HG02938 (cell line): ENCODE measurements at regions not wholly inside any gene's neighbourhood (a gene's known extent, or its start where the extent isn't known, plus 50 kb on each side); places are given as distances from the start of the nearest gene placed in this dataset.

Experiments used
- ATAC-seq: cut with Tn5 transposase; IDR thresholded peaks from one replicate; pipeline ENCODE4 v1.9.1; 2021; ENCODE audit warnings: mild to moderate bottlenecking, moderate library complexity; ENCODE audit not compliant: unreplicated experiment

DNA sequence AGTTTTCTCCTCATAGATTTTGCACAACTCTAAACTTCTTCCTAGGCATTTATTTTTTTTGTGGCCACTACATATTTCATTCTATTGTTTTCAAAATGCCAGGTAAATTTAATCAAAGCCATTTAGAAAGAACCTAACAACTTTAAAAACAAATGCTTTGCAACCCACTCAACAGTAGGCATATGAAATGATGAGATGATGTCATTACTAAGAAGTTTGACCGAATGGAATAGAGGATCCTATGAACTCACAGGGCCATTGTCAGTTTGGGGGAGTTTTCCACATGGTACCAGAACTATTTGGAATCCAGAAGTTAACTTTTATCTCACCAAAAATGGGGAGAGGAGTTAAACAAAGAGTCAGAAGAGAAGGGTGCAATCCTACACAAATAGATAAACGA is 100.7 kb upstream of the INHBA start:
- no peak for ATAC-seq

DNA sequence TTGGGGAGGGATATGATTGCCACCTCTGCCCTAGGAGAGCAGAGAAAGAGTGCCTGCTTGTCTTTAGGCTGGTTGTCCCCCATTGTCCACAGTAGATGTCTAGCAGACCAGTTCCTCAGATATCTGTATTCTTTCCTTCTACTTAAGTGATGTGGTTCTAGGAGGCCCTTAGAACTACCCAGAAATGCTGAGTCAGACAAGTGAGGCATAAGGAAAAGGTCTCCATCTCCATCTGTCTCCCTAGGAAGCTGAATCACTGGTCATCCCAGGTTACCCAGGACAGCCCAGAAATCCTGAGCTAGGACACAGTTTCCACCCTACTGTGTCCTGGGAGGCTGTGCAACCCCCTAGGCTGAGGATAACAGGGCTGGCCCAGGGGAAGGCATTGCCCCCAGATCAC is 93.4 kb upstream of the INHBA start:
- ATAC-seq, result no peak

DNA sequence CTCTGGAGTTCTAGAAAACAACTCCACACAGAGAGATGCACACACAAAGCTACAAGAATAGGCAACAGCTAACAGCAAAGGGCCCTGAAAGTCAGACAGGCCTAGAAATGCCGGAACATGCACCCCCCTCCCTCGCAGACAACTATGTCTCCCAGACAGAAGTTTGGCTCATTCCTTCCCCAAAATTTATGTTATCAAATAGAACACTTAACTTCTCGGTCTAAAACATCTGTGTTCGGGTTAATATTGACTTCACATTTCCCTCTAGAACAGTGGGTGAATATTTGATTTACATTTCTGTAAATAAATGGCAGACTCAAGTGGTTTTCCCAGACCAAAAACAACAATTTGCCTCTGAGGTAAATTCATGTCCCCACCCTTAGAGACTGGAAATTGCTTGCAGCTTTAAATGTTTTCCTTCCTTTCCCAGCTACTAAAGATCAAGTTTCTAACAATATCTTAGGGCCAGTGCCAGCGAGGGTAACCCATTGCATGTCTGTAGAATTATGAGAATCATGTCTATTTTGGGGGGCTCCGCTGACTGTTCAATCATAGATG is 92.5 kb upstream of the INHBA start:
- ATAC-seq, result no peak

DNA sequence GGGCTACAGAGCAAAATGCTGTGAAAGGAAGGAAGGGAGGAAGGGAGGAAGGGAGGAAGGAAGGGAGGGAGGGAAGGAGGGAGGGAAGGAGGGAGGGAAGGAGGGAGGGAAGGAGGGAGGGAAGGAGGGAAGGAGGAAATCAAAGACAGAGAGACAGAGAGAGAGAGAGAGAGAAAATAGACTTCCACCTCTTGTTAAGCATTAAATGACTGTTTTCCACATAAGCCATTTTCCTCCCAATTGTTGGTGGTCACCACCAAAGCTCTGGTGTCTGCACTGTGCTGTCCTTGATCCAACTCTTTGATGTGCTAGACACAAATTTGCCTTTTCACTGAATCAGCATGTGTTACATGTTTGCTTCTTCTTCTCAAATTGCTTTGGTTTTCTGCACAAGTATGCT is 90.7 kb upstream of the INHBA start:
- no peak for ATAC-seq

DNA sequence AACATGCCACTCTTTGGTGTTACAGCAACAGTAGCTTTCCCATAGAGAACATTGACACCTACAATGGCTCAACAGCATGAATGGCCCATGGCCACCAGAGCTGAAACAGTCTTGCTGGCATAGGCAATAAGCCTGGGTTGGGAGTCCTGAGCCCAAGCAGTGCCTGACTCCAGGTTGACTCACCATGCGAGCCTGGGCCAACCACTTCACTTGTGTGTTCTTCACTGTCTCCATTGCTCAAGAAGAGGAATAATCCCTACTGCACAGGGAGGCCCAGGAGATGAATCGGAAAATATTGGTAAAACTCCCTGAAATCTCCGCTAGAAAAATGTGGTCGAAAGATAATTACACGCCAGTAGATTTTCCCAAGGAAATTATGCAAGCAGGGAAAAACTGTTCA is 89.2 kb upstream of the INHBA start:
- ATAC-seq, result no peak

DNA sequence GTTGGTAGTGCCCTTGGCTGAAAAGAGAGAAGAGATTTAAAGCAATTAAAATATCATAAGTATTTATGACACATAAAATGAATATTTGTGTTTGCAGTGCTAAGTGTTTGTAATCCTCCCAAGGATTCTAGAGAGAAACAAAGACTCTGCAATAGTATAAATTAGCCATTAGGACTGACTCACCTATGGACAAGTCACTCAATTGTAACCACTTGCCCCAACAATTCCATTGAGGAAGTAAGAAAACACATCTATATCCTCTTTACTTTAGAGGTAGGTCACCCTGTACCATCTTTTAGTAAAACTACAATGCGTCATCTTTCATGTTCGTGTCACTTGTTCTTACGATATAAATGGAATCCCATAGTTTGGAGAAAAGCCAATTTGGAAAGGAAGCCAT is 85.7 kb upstream of the INHBA start:
- ATAC-seq, result no peak

DNA sequence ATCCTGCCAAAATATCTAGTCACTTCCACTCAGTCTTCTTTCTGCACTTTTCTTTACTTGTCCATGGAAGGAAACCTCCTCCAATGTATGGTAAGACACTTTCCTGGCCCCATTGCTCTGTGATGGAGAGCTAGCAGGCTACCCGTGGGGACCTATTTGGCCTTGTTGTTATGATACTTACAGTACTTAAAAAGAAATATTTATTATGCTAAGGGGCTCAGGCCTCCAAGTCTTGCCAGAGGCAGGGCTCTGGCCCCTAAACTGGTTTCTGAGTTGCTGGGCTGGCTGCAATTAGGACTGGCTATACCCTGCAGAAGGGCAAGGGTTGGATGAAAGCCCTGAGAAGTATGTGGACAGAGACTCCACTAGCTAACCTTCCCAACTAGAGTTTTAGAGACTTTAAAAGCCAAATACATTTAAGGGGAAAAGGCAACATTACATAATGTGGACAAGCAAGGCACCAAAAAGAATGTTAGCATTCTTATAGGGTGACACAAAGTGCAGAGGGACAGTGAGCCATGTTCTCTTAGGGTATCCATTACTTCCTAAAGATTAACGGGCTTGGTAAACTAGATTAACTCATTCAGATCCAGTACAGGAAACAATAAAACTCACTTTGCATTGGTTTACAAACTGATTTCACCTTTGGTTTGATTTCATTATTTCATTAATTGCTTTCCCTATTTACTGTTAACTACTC is 84.9 kb upstream of the INHBA start:
- ATAC-seq, result no peak

DNA sequence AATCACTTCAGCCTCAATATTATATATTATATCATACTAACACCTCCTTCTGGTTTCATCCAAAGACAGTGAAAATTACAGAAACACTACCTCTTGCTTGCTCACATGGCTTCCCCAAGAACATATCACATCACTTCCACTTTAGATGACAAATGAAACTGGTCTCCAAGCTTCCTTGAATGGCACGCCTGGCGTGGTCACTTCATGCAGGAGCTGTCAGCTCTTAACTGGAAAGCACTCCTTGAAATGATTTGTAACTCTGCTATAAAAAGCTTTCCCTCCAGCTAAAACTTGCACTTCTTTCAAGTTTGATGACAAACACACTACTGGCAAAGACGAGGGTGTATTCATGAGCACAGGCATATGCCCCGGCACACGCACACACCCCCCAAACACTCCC is 84.1 kb upstream of the INHBA start:
- no peak for ATAC-seq

DNA sequence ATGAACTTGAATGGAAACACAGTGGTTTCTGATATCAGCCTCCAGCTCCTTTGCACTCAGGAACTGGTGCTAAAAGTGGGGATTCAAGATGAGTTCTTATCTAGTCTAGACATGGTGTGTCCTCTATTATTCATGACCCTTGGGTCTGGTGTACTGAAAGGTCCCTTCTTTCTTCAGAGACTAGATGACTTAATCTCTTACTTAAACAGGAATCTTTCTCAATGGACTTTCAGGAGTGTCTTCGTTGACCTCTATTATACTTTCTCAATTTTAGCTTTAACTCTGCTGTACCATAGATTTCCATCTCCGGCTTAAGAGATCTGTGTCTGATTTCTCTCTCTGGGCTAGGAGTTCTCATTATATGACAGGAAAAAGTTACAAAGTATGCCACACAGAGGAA is 83.5 kb upstream of the INHBA start:
- ATAC-seq, result no peak

DNA sequence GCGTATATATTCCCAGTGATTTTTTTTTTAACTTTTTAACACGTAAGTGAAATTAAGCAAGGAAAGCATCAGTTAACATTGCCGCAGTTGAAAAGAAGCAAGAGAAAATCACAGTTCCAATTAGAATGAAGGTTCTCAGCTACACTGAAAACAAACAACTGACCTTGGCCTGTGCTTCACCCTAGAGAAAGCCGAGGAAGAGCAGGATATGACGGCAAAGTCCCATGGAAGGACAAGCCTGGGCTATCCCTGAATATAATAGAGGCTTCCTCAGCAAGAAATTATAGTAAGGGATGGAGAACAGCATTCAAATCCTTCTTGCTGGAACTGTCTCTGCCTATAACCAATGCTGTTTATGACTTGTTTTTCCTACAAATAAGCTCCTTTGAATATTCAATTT is 83.0 kb upstream of the INHBA start:
- no peak for ATAC-seq

DNA sequence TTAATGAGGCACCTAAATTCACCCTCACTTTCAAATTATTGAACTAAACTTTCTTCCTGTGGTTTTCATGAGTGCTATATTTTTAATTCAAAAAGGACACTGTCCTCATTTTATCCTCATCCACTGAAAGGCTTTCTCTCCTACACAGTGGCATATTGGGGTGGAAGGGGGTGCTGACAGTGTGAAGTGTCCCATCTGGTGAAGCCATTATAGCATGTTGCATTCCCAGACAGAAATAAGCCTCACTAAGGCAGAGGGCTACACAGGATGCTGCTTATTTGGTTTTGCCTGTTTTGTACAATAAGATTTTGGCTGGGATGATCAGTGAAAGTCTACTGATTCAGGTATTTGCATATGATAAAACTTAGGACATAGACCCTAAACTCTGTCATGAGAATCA is 82.4 kb upstream of the INHBA start:
- ATAC-seq, result no peak

DNA sequence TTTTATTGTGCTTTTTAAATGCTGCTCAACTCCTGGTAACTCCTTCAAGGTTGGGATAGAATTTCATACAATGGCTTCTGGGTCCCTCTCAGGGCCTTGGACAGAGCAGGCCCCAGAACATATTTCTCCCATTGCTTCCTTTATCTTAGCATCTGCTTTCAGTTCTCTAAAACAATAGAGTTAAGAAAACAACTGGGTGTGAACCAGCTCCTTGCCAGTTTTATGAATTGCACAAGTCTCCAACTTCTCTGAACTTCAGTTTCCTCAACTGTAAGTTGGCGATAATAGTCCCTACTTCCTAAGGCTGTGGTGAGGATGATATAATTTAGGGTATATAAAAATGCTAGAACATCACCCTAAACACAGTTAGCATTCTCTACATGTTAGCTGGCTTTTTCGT is 77.0 kb upstream of the INHBA start:
- no peak for ATAC-seq

DNA sequence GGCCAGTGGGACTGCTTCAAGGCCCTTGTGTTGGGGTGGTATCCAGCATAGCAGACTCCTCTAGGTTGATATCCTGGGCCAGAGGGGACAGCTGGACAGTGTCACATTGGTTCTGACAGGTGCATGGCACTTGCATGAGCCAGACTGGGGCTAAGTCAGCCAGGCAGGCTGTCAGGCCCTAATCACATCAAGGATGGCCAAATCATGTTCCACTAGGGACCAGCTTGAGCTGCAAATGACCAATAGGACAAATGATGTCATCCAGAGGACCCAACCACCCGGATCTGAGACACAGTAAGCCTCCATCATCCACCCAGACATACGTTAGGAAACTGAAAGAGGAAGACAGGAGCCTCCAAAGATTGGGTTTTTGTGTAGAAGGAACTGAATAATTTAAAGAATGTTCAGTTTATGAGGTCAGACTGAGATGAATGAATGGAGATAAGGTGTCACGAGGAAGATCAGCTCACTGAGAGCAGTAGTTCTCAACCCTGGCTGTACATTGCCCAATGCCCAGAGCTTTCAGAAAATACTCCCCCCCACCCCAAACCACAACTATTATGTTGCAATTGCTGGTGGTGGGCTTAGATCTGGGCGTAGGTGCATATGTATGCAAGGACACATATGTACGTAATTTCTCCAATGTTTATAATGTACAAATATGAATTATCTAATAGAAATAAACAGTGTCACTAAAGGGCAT is 75.2 kb upstream of the INHBA start:
- no peak for ATAC-seq

DNA sequence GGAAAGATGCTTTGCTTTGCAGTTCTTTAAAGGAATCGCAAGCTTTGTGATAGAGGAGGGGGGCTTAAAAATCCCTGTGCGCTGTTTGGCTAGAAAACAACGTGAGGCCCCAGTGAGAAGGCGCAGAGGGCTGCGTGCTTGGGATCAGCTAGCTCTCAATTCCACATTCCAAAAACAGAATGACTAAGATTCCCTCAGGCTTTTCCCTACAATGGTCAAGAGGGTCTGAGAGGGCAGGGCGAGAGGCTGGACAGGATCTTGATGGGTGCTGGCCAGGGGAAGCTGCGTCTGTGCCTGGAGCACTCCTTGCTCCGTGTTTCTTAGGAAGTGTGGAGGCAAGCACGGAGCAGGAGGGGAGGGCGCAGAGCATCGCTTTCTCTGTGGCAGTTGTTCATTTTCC is 72.1 kb upstream of the INHBA start:
- no peak for ATAC-seq

DNA sequence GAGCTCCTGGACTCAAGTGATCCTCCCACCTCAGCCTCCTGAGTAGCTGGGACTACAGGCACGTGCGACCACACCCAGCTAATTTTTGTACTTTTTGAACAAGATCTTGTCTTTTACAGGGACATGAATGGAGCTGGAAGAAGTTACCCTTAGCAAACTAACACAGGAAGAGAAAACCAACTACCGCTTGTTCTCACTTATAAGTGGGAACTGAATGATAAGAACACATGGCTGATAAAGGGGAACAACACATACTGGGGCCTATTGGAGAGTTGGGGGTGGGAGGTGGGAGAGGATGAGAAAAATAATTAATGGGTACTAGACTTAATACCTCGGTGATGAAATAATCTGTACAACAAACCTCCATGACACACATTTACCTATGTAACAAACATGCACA is 70.9 kb upstream of the INHBA start:
- ATAC-seq, result no peak

DNA sequence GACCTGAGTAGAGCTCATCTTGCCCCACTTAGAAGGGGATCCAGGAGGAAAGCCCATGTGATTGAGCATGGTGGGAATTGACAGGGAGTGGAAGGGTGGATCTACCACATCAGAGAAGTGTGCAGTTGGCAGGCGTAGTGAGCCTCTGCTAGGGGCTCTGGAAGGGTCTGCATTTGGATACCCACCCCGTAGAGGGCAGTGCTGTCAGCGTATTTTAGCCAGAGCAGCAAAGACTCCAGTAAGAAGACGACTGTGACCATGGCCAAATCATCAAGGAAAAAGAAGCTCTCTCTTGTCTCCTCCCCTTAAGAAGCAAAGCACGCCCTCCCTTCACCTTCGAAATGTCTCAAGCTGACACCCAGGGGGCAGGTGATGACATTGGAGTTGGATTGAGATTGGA is 68.8 kb upstream of the INHBA start:
- ATAC-seq, result no peak

DNA sequence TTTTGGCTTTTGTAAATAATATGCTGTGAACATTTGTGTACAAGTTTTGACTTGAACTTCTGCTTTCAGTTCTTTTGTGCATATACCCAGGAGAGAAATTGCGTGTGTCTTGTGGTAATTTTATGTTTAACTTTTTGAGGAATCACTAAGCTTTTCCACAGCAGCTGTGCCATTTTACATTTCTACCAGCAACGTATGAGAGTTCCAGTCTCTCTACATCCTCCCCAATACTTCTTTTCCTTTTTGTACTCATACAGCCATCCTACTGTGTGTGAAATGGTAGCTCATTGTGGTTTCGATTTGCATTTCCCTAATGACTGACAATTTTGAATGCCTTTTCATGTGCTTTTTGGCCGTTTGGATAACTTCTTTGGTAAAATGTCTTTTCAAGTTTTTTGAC is 66.3 kb upstream of the INHBA start:
- ATAC-seq, result no peak

DNA sequence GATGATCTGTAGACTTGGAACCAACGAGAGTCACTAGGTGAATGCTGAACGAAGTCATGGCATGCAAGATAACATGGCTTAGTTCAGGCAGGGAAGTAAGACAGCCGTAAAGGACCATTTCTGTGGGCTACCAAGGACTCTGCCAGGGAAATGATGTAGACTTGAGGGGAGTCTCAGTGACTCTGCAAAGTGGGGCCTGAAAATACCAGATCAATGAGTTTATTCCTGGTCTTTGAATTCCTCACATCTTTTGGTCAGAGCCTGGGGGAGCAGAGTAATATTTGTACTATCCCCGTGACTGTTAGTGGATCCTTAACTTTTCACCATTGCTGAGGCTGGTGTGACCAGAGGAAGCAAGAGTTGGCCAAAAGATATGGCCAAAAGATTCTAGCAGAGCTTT is 60.7 kb upstream of the INHBA start:
- no peak for ATAC-seq

DNA sequence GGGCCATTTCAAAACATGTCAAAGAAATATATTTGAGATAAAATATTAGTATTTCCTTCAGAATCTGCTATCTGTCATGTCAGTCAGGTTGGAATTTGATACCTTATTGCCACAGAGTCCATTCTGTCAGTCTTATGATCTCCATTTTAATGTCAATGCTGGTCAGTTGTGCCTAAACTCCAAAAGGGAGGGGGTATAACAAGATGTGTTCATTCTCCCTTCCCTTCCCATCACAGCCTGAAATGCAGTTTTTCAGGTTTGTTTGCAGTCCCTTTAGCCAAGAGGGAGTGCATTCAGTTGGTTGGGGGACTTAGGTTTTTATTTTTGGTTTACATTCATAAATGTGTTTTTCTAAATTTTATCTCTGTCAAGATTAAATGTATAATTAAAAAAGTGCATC is 59.8 kb upstream of the INHBA start:
- no peak for ATAC-seq

DNA sequence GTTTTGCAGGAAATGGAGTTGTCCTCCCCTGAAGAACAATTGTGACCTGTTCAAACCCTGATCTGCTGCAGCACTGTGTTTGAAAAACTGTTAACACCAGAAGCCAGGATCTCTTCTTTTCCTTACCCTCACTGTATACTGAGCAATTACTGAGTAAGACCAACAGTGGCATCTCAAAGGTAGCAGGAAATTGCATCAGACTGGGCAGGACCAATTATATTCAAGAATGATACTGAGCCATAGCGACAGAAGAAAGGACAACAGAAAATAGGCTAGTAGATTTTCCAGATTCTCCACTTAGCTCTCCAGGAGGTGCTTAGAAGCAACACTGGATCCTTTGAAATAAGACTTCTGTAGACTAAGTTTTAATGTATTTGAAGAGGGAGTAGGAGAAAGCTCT is 57.4 kb upstream of the INHBA start:
- no peak for ATAC-seq

DNA sequence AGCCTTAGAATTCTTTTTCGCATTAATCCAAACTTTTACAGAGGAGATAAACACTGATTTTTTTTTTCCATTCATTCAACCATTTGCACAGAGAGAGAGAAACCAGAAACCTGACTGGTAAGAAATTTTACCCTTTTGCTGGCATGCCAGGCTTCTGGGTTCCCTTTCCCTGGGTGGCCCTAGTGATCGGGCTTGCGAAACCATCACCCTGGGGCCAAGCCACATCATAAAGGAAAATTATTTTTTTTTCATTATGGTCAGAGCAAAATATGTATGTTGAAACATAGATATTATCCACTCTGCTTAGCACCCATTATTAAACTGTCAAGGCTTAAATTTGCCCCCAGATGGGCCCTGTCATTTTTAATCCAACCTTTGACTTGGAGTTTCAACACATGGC is 55.4 kb upstream of the INHBA start:
- no peak for ATAC-seq

DNA sequence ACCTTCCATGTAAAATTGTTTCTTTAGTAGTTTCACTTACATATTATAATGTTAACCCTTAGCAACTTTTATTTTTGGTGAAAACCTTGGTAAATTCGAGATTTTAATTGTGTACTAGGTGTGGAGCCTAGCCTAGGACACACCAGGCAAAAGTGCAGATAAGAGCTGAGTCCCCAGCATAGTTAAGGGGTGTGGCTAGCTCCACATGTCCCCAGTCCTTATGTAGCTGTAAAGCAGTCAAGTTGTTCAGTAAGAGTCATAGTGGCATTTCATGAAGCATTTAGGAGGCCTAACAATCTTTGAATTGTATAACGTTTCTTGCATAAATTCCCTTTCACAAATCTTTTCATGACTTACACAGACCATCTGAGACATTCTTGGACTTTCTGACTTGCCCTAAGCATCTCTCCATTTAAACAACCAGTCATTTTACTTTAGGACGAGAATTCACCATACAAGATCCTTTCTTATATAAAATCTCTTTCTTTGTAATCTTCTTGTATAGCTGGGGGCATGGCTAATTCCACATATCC is 53.8 kb upstream of the INHBA start:
- no peak for ATAC-seq
